ENCODE measurements at regions not wholly inside any gene's neighbourhood (a gene's known extent, or its start where the extent isn't known, plus 50 kb on each side); places are given as distances from the start of the nearest gene placed in this dataset.

- ATAC-seq = no peak
Observed at GRCh38 chr13:107005577-107005976, 437.6 kb upstream of the ARGLU1 start.

- no peak for ATAC-seq
Observed at GRCh38 chr13:107003911-107004310, 436.0 kb upstream of the ARGLU1 start.

- ATAC-seq = no peak
Observed at GRCh38 chr13:106998664-106999063, 430.7 kb upstream of the ARGLU1 start.

GRCh38 chr13:106997696-106998095 lies 429.8 kb upstream of the ARGLU1 start:
- no peak for ATAC-seq

GRCh38 chr13:106996867-106997618 lies 429.1 kb upstream of the ARGLU1 start:
- ATAC-seq = no peak

- no peak for ATAC-seq
Observed at GRCh38 chr13:106990594-106990993, 422.7 kb upstream of the ARGLU1 start.

GRCh38 chr13:106989876-106990275 lies 421.9 kb upstream of the ARGLU1 start:
- no peak for ATAC-seq

GRCh38 chr13:106987427-106987785 lies 419.5 kb upstream of the ARGLU1 start:
- ATAC-seq = no peak

- no peak for ATAC-seq
Observed at GRCh38 chr13:106986687-106987426, 418.9 kb upstream of the ARGLU1 start.

GRCh38 chr13:106986033-106986484 lies 418.1 kb upstream of the ARGLU1 start:
- ATAC-seq = no peak

GRCh38 chr13:106985481-106985880 lies 417.5 kb upstream of the ARGLU1 start:
- no peak for ATAC-seq

GRCh38 chr13:106981051-106981450 lies 413.1 kb upstream of the ARGLU1 start:
- no peak for ATAC-seq

- no peak for ATAC-seq
Observed at GRCh38 chr13:106967391-106967790, 399.5 kb upstream of the ARGLU1 start.

- no peak for ATAC-seq
Observed at GRCh38 chr13:106963151-106963550, 395.2 kb upstream of the ARGLU1 start.

- ATAC-seq = no peak
Observed at GRCh38 chr13:106961651-106962050, 393.7 kb upstream of the ARGLU1 start.

GRCh38 chr13:106961216-106961615 lies 393.3 kb upstream of the ARGLU1 start:
- ATAC-seq = no peak

GRCh38 chr13:106958621-106959048 lies 390.7 kb upstream of the ARGLU1 start:
- no peak for ATAC-seq

GRCh38 chr13:106942563-106942962 lies 374.6 kb upstream of the ARGLU1 start:
- no peak for ATAC-seq

- no peak for ATAC-seq
Observed at GRCh38 chr13:106941779-106942178, 373.8 kb upstream of the ARGLU1 start.

GRCh38 chr13:106927421-106927820 lies 359.5 kb upstream of the ARGLU1 start:
- ATAC-seq = no peak

- no peak for ATAC-seq
Observed at GRCh38 chr13:106922384-106922783, 354.4 kb upstream of the ARGLU1 start.

- ATAC-seq = peak; percentile 57
Observed at GRCh38 chr13:106919638-106920037, 351.7 kb upstream of the ARGLU1 start.

GRCh38 chr13:106919133-106919532 lies 351.2 kb upstream of the ARGLU1 start:
- ATAC-seq = no peak

GRCh38 chr13:106918557-106918860 lies 350.6 kb upstream of the ARGLU1 start:
- ATAC-seq = no peak

Measured in esophagus mucosa (tissue), 1 donor.